ENCODE measurements at regions not wholly inside any gene's neighbourhood (a gene's known extent, or its start where the extent isn't known, plus 50 kb on each side); places are given as distances from the start of the nearest gene placed in this dataset.

GRCh38 chr6:140256248-140256647, 881.8 kb upstream of the CITED2 start:
- TF ChIP-seq CTCF (IDR thresholded peaks at IDR 0.05; ENCODE audit: poor library complexity, severe bottlenecking), result no peak
- Histone ChIP-seq H3K4me3 (ENCODE audit: severe bottlenecking) (no peak overlapping the region), H3K4me1 (ENCODE audit: insufficient read depth, poor library complexity, severe bottlenecking) (no peaks in the 10 kb centered on the region), H3K27me3 (ENCODE audit: insufficient read depth, poor library complexity, severe bottlenecking) (no peaks in the 10 kb centered on the region), H3K36me3 (ENCODE audit: low read depth) (no peaks in the 10 kb centered on the region), H3K27ac (ENCODE audit: poor library complexity, severe bottlenecking) (no peak overlapping the region), H3K9me3 (ENCODE audit: severe bottlenecking) (no peaks in the 10 kb centered on the region)
- DNase-seq (ENCODE audit: low spot score), result no peak
- ATAC-seq (ENCODE audit: low read depth), result no peak

GRCh38 chr6:140253096-140253495, 878.6 kb upstream of the CITED2 start:
- no peaks in the 10 kb centered on the region for H3K27me3 ChIP-seq (ENCODE audit: insufficient read depth, poor library complexity, severe bottlenecking)
- ATAC-seq (ENCODE audit: low read depth) (peak; percentile 14; the same call in 1 of the 3 replicates), DNase-seq (ENCODE audit: low spot score) (no peak)
- H3K4me1 ChIP-seq (ENCODE audit: insufficient read depth, poor library complexity, severe bottlenecking), result no peaks in the 10 kb centered on the region
- no peaks in the 10 kb centered on the region for H3K9me3 ChIP-seq (ENCODE audit: severe bottlenecking)
- no peak overlapping the region for H3K4me3 ChIP-seq (ENCODE audit: severe bottlenecking)
- no peaks in the 10 kb centered on the region for H3K36me3 ChIP-seq (ENCODE audit: low read depth)
- TF ChIP-seq CTCF (IDR thresholded peaks at IDR 0.05; ENCODE audit: poor library complexity, severe bottlenecking), result no peak
- H3K27ac ChIP-seq (ENCODE audit: poor library complexity, severe bottlenecking), result no peak overlapping the region

GRCh38 chr6:140252099-140252498, 877.7 kb upstream of the CITED2 start:
- Histone ChIP-seq H3K36me3 (ENCODE audit: low read depth) (no peaks in the 10 kb centered on the region), H3K27me3 (ENCODE audit: insufficient read depth, poor library complexity, severe bottlenecking) (no peaks in the 10 kb centered on the region), H3K27ac (ENCODE audit: poor library complexity, severe bottlenecking) (no peak overlapping the region), H3K4me3 (ENCODE audit: severe bottlenecking) (no peak overlapping the region), H3K4me1 (ENCODE audit: insufficient read depth, poor library complexity, severe bottlenecking) (no peaks in the 10 kb centered on the region), H3K9me3 (ENCODE audit: severe bottlenecking) (no peaks in the 10 kb centered on the region)
- TF ChIP-seq CTCF (IDR thresholded peaks at IDR 0.05; ENCODE audit: poor library complexity, severe bottlenecking), result no peak
- DNase-seq (ENCODE audit: low spot score), result no peak
- no peak for ATAC-seq (ENCODE audit: low read depth)

GRCh38 chr6:140245296-140246040, 871.0 kb upstream of the CITED2 start:
- no peak for TF ChIP-seq CTCF (IDR thresholded peaks at IDR 0.05; ENCODE audit: poor library complexity, severe bottlenecking)
- no peaks in the 10 kb centered on the region for H3K4me1 ChIP-seq (ENCODE audit: insufficient read depth, poor library complexity, severe bottlenecking)
- H3K9me3 ChIP-seq (ENCODE audit: severe bottlenecking), result no peaks in the 10 kb centered on the region
- H3K27me3 ChIP-seq (ENCODE audit: insufficient read depth, poor library complexity, severe bottlenecking), result no peaks in the 10 kb centered on the region
- ATAC-seq (ENCODE audit: low read depth), result no peak
- H3K27ac ChIP-seq (ENCODE audit: poor library complexity, severe bottlenecking), result no peak overlapping the region
- H3K36me3 ChIP-seq (ENCODE audit: low read depth), result no peaks in the 10 kb centered on the region
- DNase-seq (ENCODE audit: low spot score), result no peak
- no peak overlapping the region for H3K4me3 ChIP-seq (ENCODE audit: severe bottlenecking)

- no peak overlapping the region for H3K27ac ChIP-seq (ENCODE audit: poor library complexity, severe bottlenecking)
Measured at GRCh38 chr6:140237251-140237650, 862.8 kb upstream of the CITED2 start.

More at GRCh38 chr6:140237251-140237650, 862.8 kb upstream of the CITED2 start:
- Histone ChIP-seq H3K9me3 (ENCODE audit: severe bottlenecking) (no peaks in the 10 kb centered on the region), H3K4me1 (ENCODE audit: insufficient read depth, poor library complexity, severe bottlenecking) (no peaks in the 10 kb centered on the region), H3K27me3 (ENCODE audit: insufficient read depth, poor library complexity, severe bottlenecking) (no peaks in the 10 kb centered on the region), H3K36me3 (ENCODE audit: low read depth) (no peaks in the 10 kb centered on the region), H3K4me3 (ENCODE audit: severe bottlenecking) (no peak overlapping the region)
- ATAC-seq (ENCODE audit: low read depth), result no peak
- no peak for DNase-seq (ENCODE audit: low spot score)
- no peak for TF ChIP-seq CTCF (IDR thresholded peaks at IDR 0.05; ENCODE audit: poor library complexity, severe bottlenecking)

All from RWPE2 (cell line).